Glutamatergic neuron (in vitro differentiated cells): ENCODE measurements at regions not wholly inside any gene's neighbourhood (a gene's known extent, or its start where the extent isn't known, plus 50 kb on each side); places are given as distances from the start of the nearest gene placed in this dataset.

Experiments used
- DNase-seq: peaks from one replicate; pipeline ENCODE4 v3.0.0; 2022
- H3K27ac Mint-ChIP-seq: one replicate; pipeline ENCODE4 v1.8.0; 2020; ENCODE audit warnings: mild to moderate bottlenecking, mixed read lengths, inconsistent platforms; ENCODE audit not compliant: unreplicated experiment
- H3K27me3 Mint-ChIP-seq: one replicate; pipeline ENCODE4 v1.8.0; 2020; ENCODE audit warnings: mild to moderate bottlenecking, moderate library complexity, mixed read lengths, inconsistent platforms; ENCODE audit not compliant: unreplicated experiment
- H3K36me3 Mint-ChIP-seq: one replicate; pipeline ENCODE4 v1.8.0; 2020; ENCODE audit warnings: mild to moderate bottlenecking, mixed read lengths, inconsistent platforms; ENCODE audit not compliant: unreplicated experiment
- H3K4me1 Mint-ChIP-seq: one replicate; pipeline ENCODE4 v1.8.0; 2020; ENCODE audit warnings: mild to moderate bottlenecking, low read depth, mixed read lengths, inconsistent platforms; ENCODE audit not compliant: unreplicated experiment
- H3K4me3 Mint-ChIP-seq: one replicate; pipeline ENCODE4 v1.8.0; 2020; ENCODE audit warnings: mild to moderate bottlenecking, mixed read lengths, inconsistent platforms; ENCODE audit not compliant: unreplicated experiment
- H3K9me3 Mint-ChIP-seq: one replicate; pipeline ENCODE4 v1.8.0; 2020; ENCODE audit warnings: mild to moderate bottlenecking, moderate library complexity, mixed read lengths, inconsistent platforms; ENCODE audit not compliant: unreplicated experiment
- TF ChIP-seq, protein P1 (sequence below): fragments of 200-600 bp; sonication (generic); IDR thresholded peaks from one replicate; pipeline ENCODE4 v1.5.0; 2021; ENCODE audit not compliant: partially characterized antibody, unreplicated experiment

GRCh38 chr4:126860308-126860707, 772.4 kb upstream of the INTU start:
- no peaks in the 10 kb centered on the region for H3K36me3 Mint-ChIP-seq

GRCh38 chr4:126869967-126870366, 762.8 kb upstream of the INTU start:
- TF ChIP-seq, protein P1, sequence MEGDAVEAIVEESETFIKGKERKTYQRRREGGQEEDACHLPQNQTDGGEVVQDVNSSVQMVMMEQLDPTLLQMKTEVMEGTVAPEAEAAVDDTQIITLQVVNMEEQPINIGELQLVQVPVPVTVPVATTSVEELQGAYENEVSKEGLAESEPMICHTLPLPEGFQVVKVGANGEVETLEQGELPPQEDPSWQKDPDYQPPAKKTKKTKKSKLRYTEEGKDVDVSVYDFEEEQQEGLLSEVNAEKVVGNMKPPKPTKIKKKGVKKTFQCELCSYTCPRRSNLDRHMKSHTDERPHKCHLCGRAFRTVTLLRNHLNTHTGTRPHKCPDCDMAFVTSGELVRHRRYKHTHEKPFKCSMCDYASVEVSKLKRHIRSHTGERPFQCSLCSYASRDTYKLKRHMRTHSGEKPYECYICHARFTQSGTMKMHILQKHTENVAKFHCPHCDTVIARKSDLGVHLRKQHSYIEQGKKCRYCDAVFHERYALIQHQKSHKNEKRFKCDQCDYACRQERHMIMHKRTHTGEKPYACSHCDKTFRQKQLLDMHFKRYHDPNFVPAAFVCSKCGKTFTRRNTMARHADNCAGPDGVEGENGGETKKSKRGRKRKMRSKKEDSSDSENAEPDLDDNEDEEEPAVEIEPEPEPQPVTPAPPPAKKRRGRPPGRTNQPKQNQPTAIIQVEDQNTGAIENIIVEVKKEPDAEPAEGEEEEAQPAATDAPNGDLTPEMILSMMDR: no peak
- Mint-ChIP-seq H3K9me3 (peaks cover 5% of the 10 kb centered on the region), H3K4me3 (no peak overlapping the region), H3K27me3 (peaks cover 5% of the 10 kb centered on the region), H3K27ac (no peak overlapping the region), H3K36me3 (peaks cover 20% of the 10 kb centered on the region), H3K4me1 (no peaks in the 10 kb centered on the region)
- DNase-seq: no peak

More at GRCh38 chr4:126860308-126860707, 772.4 kb upstream of the INTU start:
- Mint-ChIP-seq H3K4me1 (no peaks in the 10 kb centered on the region), H3K27ac (no peak overlapping the region), H3K27me3 (peaks cover 3% of the 10 kb centered on the region), H3K9me3 (no peaks in the 10 kb centered on the region), H3K4me3 (no peak overlapping the region)
- TF ChIP-seq, protein P1: no peak
- no peak for DNase-seq

DNA sequence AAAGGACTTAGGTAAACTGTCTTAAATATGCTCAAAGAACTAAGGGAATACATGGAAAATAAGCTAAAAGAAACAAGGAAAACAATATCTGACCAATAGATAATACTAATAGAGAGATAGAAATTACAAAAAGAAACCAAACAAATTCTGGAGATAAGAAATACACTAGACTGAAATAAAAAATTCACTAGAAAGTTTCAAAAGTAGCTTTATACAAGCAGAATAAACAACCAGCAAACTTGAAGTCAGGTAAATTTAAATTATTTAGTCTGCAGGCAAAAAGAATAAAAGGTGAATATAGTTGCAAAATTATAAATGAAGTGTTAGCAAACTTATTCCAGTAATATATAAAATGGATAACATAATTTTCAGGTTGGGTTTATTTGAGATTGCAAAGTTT, 760.9 kb upstream of the INTU start:
- DNase-seq: no peak
- Mint-ChIP-seq H3K4me1 (no peaks in the 10 kb centered on the region), H3K27ac (no peak overlapping the region), H3K36me3 (peaks cover 20% of the 10 kb centered on the region), H3K9me3 (peaks cover 5% of the 10 kb centered on the region), H3K27me3 (peaks cover 2% of the 10 kb centered on the region), H3K4me3 (no peak overlapping the region)
- TF ChIP-seq, protein P1: no peak

DNA sequence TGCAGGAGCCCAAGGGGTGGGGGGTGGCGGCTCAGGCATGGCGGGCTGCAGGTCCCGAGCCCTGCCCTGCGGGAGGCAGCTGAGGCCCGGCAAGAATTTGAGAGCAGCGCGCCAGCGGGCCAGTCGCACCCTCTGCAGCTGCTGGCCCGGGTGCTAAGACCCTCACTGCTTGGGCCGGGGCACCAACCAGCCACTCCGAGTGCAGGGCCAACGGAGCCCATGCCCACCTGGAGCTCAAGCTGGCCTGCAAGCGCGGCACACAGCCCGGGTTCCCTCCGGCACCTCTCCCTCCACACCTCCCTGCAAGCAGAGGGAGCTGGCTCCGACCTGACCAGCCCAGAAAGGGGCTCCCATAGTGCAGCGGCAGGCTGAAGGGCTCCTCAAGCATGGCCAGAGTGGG, 758.2 kb upstream of the INTU start:
- H3K27ac Mint-ChIP-seq: no peak overlapping the region
- DNase-seq: no peak
- peaks cover 15% of the 10 kb centered on the region for H3K36me3 Mint-ChIP-seq
- TF ChIP-seq, protein P1: no peak
- H3K4me1 Mint-ChIP-seq: no peaks in the 10 kb centered on the region
- H3K4me3 Mint-ChIP-seq: no peak overlapping the region
- peaks cover 2% of the 10 kb centered on the region for H3K27me3 Mint-ChIP-seq
- peaks cover 5% of the 10 kb centered on the region for H3K9me3 Mint-ChIP-seq

DNA sequence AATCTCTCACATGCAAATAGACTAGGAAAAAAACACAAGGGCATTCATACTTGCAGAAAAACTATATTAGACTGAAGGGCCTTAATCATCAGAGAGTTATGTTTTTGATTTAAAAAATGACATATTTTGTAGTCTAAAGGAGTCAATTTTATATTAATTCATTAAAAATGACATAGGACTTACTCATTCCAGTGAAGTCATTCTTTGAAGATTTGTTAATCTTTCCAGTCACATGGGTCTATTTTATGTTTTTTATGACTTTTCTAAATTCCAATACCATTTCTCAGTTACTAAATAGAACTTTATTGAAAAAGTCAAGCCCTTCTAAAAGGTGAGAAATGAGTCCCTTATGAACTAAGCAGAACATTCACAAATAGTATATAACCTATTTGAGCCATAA, 743.8 kb upstream of the INTU start:
- Mint-ChIP-seq H3K4me1 (no peaks in the 10 kb centered on the region), H3K27me3 (no peaks in the 10 kb centered on the region), H3K27ac (no peak overlapping the region), H3K36me3 (no peaks in the 10 kb centered on the region), H3K9me3 (no peaks in the 10 kb centered on the region), H3K4me3 (no peak overlapping the region)
- TF ChIP-seq, protein P1: no peak
- no peak for DNase-seq
